ENCODE measurements at regions not wholly inside any gene's neighbourhood (a gene's known extent, or its start where the extent isn't known, plus 50 kb on each side); places are given as distances from the start of the nearest gene placed in this dataset.

- Histone ChIP-seq H3K36me3 (ENCODE audit: insufficient read depth, low read length) (no peaks in the 10 kb centered on the region), H3K4me3 (ENCODE audit: low read length) (no peak overlapping the region), H4K20me1 (ENCODE audit: insufficient read depth) (no peaks in the 10 kb centered on the region), H2AFZ (ENCODE audit: low read depth, low read length) (no peak overlapping the region), H3K79me2 (replicated peaks; ENCODE audit: insufficient read depth, low read length) (no peaks in the 10 kb centered on the region), H3K9ac (ENCODE audit: low read length) (no peak overlapping the region), H3K9me2 (ENCODE audit: insufficient read depth, low read length) (no peaks in the 10 kb centered on the region), H3F3A (ENCODE audit: insufficient read depth, low read length, poor library complexity, severe bottlenecking) (no peaks in the 10 kb centered on the region), H3K27me3 (ENCODE audit: insufficient read depth, low read depth, low read length) (no peaks in the 10 kb centered on the region), H3K27ac (ENCODE audit: low read length) (no peak overlapping the region), H3K9me3 (ENCODE audit: low read length) (no peaks in the 10 kb centered on the region), H3K4me2 (ENCODE audit: low read length) (no peak overlapping the region)
- no peak for TF ChIP-seq REST (IDR thresholded peaks at IDR 0.05; ENCODE audit: borderline replicate concordance)
- no peak for TF ChIP-seq MXI1 (conservative IDR thresholded peaks at IDR 0.05; ENCODE audit: poor library complexity, severe bottlenecking)
- TF ChIP-seq TAF1 (IDR thresholded peaks at IDR 0.05; ENCODE audit: low read depth) = no peak
- TF ChIP-seq CTCF (IDR thresholded peaks at IDR 0.05; ENCODE audit: poor library complexity, severe bottlenecking) = no peak
- TF ChIP-seq RAD21 (conservative IDR thresholded peaks at IDR 0.05) = no peak
- no peak for TF ChIP-seq POLR2AphosphoS5 (IDR thresholded peaks at IDR 0.05)
- TF ChIP-seq SMC3 (conservative IDR thresholded peaks at IDR 0.05; ENCODE audit: poor library complexity) = no peak
- TF ChIP-seq EP300 (conservative IDR thresholded peaks at IDR 0.05; ENCODE audit: poor library complexity, severe bottlenecking) = no peak
- TF ChIP-seq EZH2 (IDR thresholded peaks at IDR 0.05; ENCODE audit: borderline replicate concordance, insufficient read depth, low read length, poor library complexity, severe bottlenecking) = no peak
Observed at GRCh38 chr2:209102319-209102718, 321.5 kb upstream of the MAP2 start.

- H3K9ac ChIP-seq (ENCODE audit: low read length) = no peak overlapping the region
- H3K9me2 ChIP-seq (ENCODE audit: insufficient read depth, low read length) = no peaks in the 10 kb centered on the region
- no peak overlapping the region for H2AFZ ChIP-seq (ENCODE audit: low read depth, low read length)
- H3K27ac ChIP-seq (ENCODE audit: low read length) = no peak overlapping the region
- no peak overlapping the region for H3K4me3 ChIP-seq (ENCODE audit: low read length)
- no peaks in the 10 kb centered on the region for H4K20me1 ChIP-seq (ENCODE audit: insufficient read depth)
- H3K4me2 ChIP-seq (ENCODE audit: low read length) = no peak overlapping the region
- H3K36me3 ChIP-seq (ENCODE audit: insufficient read depth, low read length) = no peaks in the 10 kb centered on the region
- no peaks in the 10 kb centered on the region for H3F3A ChIP-seq (ENCODE audit: insufficient read depth, low read length, poor library complexity, severe bottlenecking)
- no peaks in the 10 kb centered on the region for H3K9me3 ChIP-seq (ENCODE audit: low read length)
- no peaks in the 10 kb centered on the region for H3K79me2 ChIP-seq (replicated peaks; ENCODE audit: insufficient read depth, low read length)
- no peak for TF ChIP-seq RAD21 (conservative IDR thresholded peaks at IDR 0.05)
- no peaks in the 10 kb centered on the region for H3K27me3 ChIP-seq (ENCODE audit: insufficient read depth, low read depth, low read length)
Observed at GRCh38 chr2:209113026-209113425, 310.8 kb upstream of the MAP2 start.
